PC-3 (cell line): ENCODE measurements at regions not wholly inside any gene's neighbourhood (a gene's known extent, or its start where the extent isn't known, plus 50 kb on each side); places are given as distances from the start of the nearest gene placed in this dataset.

Source experiments
- EZH2 ChIP-seq: fragments of 300-600 bp; sonication (generic); IDR thresholded peaks from one replicate; pipeline ENCODE4 v1.6.1; 2017; ENCODE audit warnings: antibody characterized with exemption, mild to moderate bottlenecking, low read length; ENCODE audit not compliant: unreplicated experiment
- TF ChIP-seq, protein P1 (sequence below): fragments of 300-600 bp; sonication (generic); conservative IDR thresholded peaks from 2 replicates; pipeline ENCODE4 v1.5.1; 2017; ENCODE audit warnings: antibody characterized with exemption, low read depth, mild to moderate bottlenecking, low read length

DNA sequence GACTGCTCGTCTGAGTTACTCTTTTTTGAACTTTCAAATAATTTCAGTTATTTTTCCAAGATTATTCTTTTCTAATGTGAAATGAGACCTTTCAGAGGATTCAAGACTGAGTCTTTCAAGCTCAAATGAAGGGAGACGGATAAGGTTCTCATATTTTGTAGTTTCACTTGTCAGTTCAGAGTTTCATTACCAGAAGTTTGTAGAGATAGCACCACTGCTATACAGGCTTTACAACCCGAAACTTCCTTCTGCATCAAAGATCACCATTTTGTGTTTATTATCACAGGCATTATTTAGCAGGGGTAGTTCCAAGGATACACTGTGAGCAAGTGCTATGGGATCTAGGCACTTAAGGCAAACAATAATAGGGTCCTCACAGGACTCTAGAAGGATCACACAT is 74.7 kb upstream of the EPHA7 start:
- no peak for TF ChIP-seq EZH2
- TF ChIP-seq, protein P1, sequence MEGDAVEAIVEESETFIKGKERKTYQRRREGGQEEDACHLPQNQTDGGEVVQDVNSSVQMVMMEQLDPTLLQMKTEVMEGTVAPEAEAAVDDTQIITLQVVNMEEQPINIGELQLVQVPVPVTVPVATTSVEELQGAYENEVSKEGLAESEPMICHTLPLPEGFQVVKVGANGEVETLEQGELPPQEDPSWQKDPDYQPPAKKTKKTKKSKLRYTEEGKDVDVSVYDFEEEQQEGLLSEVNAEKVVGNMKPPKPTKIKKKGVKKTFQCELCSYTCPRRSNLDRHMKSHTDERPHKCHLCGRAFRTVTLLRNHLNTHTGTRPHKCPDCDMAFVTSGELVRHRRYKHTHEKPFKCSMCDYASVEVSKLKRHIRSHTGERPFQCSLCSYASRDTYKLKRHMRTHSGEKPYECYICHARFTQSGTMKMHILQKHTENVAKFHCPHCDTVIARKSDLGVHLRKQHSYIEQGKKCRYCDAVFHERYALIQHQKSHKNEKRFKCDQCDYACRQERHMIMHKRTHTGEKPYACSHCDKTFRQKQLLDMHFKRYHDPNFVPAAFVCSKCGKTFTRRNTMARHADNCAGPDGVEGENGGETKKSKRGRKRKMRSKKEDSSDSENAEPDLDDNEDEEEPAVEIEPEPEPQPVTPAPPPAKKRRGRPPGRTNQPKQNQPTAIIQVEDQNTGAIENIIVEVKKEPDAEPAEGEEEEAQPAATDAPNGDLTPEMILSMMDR, result no peak
